NB4 (cell line): ENCODE measurements at regions not wholly inside any gene's neighbourhood (a gene's known extent, or its start where the extent isn't known, plus 50 kb on each side); places are given as distances from the start of the nearest gene placed in this dataset.

ENCODE experiments used
- POLR2A ChIP-seq: IDR thresholded peaks from 2 replicates; pipeline ENCODE4 v1.6.1; 2011; ENCODE audit warnings: mild to moderate bottlenecking; ENCODE audit not compliant: insufficient read length; ENCODE audit errors: extremely low read depth
- TF ChIP-seq, protein P1 (sequence below): IDR thresholded peaks from one replicate; pipeline ENCODE4 v1.5.1; 2012; ENCODE audit warnings: low read depth, low read length

DNA sequence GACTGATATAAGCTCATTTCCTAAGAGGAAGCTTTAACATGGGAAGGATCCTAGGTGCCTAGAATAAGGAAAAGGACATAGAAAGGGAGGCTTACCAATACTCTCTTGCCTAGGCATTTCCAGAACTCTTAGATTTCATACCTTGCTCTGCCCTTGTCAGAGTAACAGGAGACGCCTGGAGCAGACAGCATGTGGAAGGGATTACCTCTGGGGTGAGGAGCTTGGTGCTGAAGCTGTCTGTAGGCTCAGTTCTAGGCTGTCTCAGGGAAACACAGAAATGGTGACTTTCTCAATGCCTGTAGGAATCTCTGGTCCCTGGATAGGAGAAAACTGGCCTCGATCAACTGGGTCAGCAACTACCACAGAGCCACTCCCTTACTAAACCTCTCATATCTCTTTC, 150.0 kb downstream of the SLC4A3 start:
- TF ChIP-seq POLR2A: no peak
- TF ChIP-seq, protein P1, sequence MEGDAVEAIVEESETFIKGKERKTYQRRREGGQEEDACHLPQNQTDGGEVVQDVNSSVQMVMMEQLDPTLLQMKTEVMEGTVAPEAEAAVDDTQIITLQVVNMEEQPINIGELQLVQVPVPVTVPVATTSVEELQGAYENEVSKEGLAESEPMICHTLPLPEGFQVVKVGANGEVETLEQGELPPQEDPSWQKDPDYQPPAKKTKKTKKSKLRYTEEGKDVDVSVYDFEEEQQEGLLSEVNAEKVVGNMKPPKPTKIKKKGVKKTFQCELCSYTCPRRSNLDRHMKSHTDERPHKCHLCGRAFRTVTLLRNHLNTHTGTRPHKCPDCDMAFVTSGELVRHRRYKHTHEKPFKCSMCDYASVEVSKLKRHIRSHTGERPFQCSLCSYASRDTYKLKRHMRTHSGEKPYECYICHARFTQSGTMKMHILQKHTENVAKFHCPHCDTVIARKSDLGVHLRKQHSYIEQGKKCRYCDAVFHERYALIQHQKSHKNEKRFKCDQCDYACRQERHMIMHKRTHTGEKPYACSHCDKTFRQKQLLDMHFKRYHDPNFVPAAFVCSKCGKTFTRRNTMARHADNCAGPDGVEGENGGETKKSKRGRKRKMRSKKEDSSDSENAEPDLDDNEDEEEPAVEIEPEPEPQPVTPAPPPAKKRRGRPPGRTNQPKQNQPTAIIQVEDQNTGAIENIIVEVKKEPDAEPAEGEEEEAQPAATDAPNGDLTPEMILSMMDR: no peak
